Activated T-helper 2 cell treated with anti-CD3 and anti-CD28 coated beads, Interferon-gamma antibody, Interleukin-2, Interleukin-4, amounts not matched to agents 10 μg/mL and 5 μg/mL and 100 μg/mL, durations not matched to agents 14 hours and 24 hours and 36 hours (primary cell): ENCODE measurements at regions not wholly inside any gene's neighbourhood (a gene's known extent, or its start where the extent isn't known, plus 50 kb on each side); places are given as distances from the start of the nearest gene placed in this dataset.

Experiments
- DNase-seq: peaks from one replicate; pipeline ENCODE4 v3.0.0; 2021; ENCODE audit warnings: low spot score
- H3K27ac Mint-ChIP-seq: one replicate; pipeline ENCODE4 v1.8.0; 2021; ENCODE audit warnings: mixed read lengths
- H3K27me3 Mint-ChIP-seq: one replicate; pipeline ENCODE4 v1.8.0; 2021; ENCODE audit warnings: low read depth, mixed read lengths
- H3K36me3 Mint-ChIP-seq: one replicate; pipeline ENCODE4 v1.8.0; 2021; ENCODE audit warnings: low read depth, mixed read lengths
- H3K4me1 Mint-ChIP-seq: one replicate; pipeline ENCODE4 v1.8.0; 2021; ENCODE audit warnings: low read depth, mixed read lengths
- H3K4me3 Mint-ChIP-seq: one replicate; pipeline ENCODE4 v1.8.0; 2021; ENCODE audit warnings: low read depth, mild to moderate bottlenecking, moderate library complexity, mixed read lengths
- H3K9me3 Mint-ChIP-seq: one replicate; pipeline ENCODE4 v1.8.0; 2021; ENCODE audit warnings: mixed read lengths
- intact Hi-C: fragments of 100-400 bp; cut with micrococcal nuclease; formaldehyde crosslinking; loops from one replicate; pipeline ENCODE4 v1.15.1; 2023

DNA sequence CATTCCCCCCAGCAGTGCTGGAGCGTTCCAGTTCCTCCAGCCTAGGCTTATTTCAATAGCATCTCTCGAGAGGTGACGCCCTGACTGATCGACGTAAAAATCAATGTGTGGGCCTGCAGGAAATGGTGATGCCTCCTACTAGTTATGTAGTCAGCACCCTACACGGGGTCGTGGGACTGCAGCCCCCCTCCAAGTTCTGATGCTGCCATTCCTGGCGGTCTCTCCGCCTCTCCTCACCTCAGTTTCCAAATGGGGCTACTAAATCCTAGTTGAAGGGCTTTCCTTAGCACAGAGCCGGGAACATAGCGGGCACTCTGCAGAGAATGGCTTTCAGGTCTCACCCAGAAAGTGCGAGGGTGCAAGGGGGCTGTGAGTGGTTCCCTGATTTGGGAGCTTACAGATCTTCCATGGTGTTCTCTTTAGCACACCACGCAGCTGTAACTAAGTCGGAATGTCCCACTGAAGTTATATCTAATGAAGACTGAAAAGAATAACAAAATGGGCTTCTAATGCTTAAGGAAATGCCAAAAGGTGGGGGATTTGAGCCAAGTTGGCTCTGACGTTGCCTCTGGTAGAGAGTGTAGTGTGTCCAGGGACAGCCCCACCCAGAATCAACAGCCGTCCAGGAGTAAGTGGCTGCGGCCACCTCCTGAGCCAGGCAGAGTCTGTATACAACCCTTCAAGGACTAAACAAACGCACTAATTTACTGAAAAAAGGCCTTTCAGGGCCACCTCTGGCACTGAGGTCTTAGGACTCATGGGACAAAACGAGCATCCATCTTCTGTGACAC is 299.7 kb upstream of the FOXF1 start:
- no peaks in the 10 kb centered on the region for H3K36me3 Mint-ChIP-seq
- no peaks in the 10 kb centered on the region for H3K4me1 Mint-ChIP-seq
- H3K4me3 Mint-ChIP-seq, result no peak overlapping the region
- no peak overlapping the region for H3K27ac Mint-ChIP-seq
- intact Hi-C loops, result no loop called here
- DNase-seq, result no peak
- no peaks in the 10 kb centered on the region for H3K27me3 Mint-ChIP-seq
- H3K9me3 Mint-ChIP-seq, result peaks cover 13% of the 10 kb centered on the region

DNA sequence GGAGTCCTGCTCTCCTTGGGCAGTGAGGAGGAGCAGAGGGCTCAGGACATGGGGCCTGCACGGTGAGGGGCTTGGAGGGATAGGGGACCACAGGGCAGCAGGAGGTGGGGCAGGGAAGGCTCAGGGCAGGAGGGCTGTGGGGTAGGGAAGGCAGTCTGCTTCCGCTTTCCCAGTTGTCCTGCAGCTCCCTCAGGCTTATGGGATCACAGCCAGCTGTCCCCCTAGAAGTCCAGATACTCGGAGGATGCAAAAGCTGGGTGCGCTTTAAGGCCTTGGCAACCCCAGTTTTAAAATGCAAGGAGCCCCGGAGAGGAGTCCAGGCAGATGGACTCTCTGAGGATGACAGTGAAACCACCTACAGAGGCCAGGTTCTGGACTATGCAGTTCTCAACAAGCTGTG is 299.1 kb upstream of the FOXF1 start:
- Mint-ChIP-seq H3K4me1 (no peaks in the 10 kb centered on the region), H3K36me3 (no peaks in the 10 kb centered on the region), H3K27me3 (no peaks in the 10 kb centered on the region), H3K9me3 (peaks cover 13% of the 10 kb centered on the region), H3K4me3 (no peak overlapping the region), H3K27ac (no peak overlapping the region)
- DNase-seq, result no peak
- intact Hi-C loops, result no loop called here

GRCh38 chr16:86211800-86212199 is 298.5 kb upstream of the FOXF1 start:
- no peak for DNase-seq
- Mint-ChIP-seq H3K27me3 (no peaks in the 10 kb centered on the region), H3K36me3 (no peaks in the 10 kb centered on the region), H3K4me1 (no peaks in the 10 kb centered on the region), H3K4me3 (no peak overlapping the region), H3K27ac (no peak overlapping the region), H3K9me3 (peaks cover 13% of the 10 kb centered on the region)
- intact Hi-C loops, result no loop called here

DNA sequence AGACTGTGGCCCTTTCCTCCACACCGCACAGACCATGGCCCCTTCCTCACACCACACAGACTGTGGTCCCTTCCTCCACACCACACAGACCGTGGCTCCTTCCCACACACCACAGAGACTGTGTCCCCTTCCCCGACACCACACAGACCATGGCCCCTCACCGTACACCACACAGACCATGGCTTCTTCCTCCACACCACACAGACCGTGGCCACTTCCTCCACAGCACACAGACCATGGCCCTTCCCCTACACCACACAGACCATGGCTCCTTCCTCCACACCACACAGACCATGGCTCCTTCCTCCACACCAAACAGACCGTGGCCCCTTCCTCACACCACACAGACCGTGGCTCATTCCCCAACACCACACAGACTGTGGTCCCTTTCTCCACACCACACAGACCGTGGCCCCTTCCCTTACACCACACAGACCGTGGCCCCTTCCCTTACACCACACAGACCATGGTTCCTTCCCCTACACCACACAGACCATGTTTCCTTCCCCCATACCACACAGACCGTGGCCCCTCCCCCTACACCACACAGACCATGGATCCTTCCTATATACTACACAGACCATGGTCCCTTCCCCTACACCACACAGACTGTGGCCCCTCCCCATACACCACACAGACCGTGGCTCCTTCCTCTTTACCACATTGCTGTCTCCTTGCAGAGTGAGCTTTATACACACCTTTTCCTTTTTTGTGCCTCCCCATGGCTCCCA is 297.5 kb upstream of the FOXF1 start:
- Mint-ChIP-seq H3K4me3 (no peak overlapping the region), H3K36me3 (no peaks in the 10 kb centered on the region), H3K27ac (no peak overlapping the region), H3K9me3 (peaks cover 13% of the 10 kb centered on the region), H3K27me3 (no peaks in the 10 kb centered on the region), H3K4me1 (no peaks in the 10 kb centered on the region)
- no peak for DNase-seq
- intact Hi-C loops, result no loop called here

- peaks cover 13% of the 10 kb centered on the region for H3K9me3 Mint-ChIP-seq
- H3K27ac Mint-ChIP-seq, result no peak overlapping the region
- H3K4me3 Mint-ChIP-seq, result no peak overlapping the region
- H3K36me3 Mint-ChIP-seq, result no peaks in the 10 kb centered on the region
- DNase-seq, result no peak
- H3K4me1 Mint-ChIP-seq, result no peaks in the 10 kb centered on the region
- intact Hi-C loops, result no loop called here
- H3K27me3 Mint-ChIP-seq, result no peaks in the 10 kb centered on the region
Measured at GRCh38 chr16:86213437-86214205, 296.7 kb upstream of the FOXF1 start.

DNA sequence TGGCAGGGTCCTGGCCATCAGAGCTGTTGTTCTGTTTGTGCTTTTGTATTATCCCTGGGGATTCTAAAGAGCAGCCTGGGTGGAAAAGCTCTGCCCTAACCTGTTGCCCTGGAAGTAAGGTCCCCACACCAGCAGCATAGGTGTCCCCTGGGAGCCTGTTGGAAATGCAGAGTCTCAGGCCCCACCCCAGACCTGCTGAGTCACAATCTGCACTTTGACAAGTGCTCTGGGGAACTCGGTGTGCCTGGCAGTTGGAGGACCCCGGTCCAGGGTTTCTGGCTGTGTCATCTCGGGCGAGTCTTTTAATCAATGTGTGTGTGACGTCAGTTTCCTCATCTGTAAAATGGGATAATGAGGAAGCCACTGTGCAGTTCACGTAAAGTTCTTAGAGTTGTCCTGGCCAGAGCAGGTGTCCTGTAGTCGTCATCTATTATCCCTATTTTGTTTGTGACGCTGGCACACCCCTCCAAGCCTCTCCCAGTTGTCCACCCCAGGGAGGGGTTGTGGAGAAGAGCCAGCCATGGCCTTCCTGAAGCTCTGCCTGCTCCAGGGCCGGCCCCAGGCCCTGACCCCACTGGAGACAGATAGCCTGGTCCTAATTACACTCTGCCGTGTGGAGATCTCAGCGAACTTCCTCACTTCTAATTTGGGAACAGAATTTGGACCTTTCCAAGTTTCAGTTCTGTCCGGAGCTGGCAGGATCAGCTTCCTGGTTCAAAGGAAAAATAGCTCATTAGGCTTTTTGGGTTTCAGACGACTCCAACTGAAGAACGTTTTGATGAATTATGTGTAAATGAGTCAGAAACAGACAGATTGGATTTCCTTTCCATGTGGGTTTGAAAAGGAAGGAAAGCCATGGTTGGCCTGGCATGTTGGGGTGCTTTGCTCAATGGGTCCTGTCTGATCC is 295.7 kb upstream of the FOXF1 start:
- intact Hi-C loops, result no loop called here
- Mint-ChIP-seq H3K27me3 (no peaks in the 10 kb centered on the region), H3K27ac (no peak overlapping the region), H3K9me3 (peaks cover 13% of the 10 kb centered on the region), H3K36me3 (no peaks in the 10 kb centered on the region), H3K4me1 (no peaks in the 10 kb centered on the region), H3K4me3 (no peak overlapping the region)
- DNase-seq, result no peak

GRCh38 chr16:86215233-86215978 is 294.9 kb upstream of the FOXF1 start:
- H3K4me1 Mint-ChIP-seq, result no peaks in the 10 kb centered on the region
- no peaks in the 10 kb centered on the region for H3K36me3 Mint-ChIP-seq
- no peaks in the 10 kb centered on the region for H3K27me3 Mint-ChIP-seq
- H3K9me3 Mint-ChIP-seq, result peaks cover 13% of the 10 kb centered on the region
- H3K27ac Mint-ChIP-seq, result no peak overlapping the region
- DNase-seq, result no peak
- intact Hi-C loops, result no loop called here
- H3K4me3 Mint-ChIP-seq, result no peak overlapping the region

- Mint-ChIP-seq H3K36me3 (no peaks in the 10 kb centered on the region), H3K4me1 (no peaks in the 10 kb centered on the region), H3K27ac (no peak overlapping the region), H3K9me3 (peaks cover 13% of the 10 kb centered on the region), H3K4me3 (no peak overlapping the region), H3K27me3 (no peaks in the 10 kb centered on the region)
- intact Hi-C loops, result no loop called here
- DNase-seq, result no peak
Measured at GRCh38 chr16:86215979-86216585, 294.2 kb upstream of the FOXF1 start.

DNA sequence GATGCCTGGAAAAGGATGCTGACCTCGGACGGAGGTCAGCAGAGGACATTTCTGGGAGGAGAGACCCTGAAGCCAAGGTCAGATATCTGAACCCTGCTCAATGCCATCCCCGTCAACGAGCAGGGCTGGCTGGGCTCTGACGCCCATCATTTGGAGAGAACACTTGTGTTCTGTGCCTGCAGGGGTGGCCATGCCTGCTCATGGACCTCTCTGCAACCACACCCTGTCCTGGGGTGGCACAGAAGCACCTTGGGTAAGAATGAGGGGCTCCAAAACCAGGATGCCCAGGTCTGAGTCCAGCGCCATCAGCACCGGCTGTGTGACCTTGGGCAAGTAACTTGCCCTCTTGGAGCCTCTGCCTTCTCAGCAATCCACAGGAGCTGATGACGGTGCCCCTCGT is 293.7 kb upstream of the FOXF1 start:
- Mint-ChIP-seq H3K27ac (no peak overlapping the region), H3K36me3 (no peaks in the 10 kb centered on the region), H3K27me3 (no peaks in the 10 kb centered on the region), H3K4me3 (no peak overlapping the region), H3K9me3 (peaks cover 13% of the 10 kb centered on the region), H3K4me1 (no peaks in the 10 kb centered on the region)
- intact Hi-C loops, result no loop called here
- no peak for DNase-seq

- H3K4me1 Mint-ChIP-seq, result no peaks in the 10 kb centered on the region
- intact Hi-C loops, result no loop called here
- no peak overlapping the region for H3K27ac Mint-ChIP-seq
- H3K36me3 Mint-ChIP-seq, result no peaks in the 10 kb centered on the region
- H3K27me3 Mint-ChIP-seq, result peaks cover 3% of the 10 kb centered on the region
- peaks cover 8% of the 10 kb centered on the region for H3K9me3 Mint-ChIP-seq
- H3K4me3 Mint-ChIP-seq, result no peak overlapping the region
- DNase-seq, result no peak
Measured at GRCh38 chr16:86217001-86217890, 293.1 kb upstream of the FOXF1 start.

DNA sequence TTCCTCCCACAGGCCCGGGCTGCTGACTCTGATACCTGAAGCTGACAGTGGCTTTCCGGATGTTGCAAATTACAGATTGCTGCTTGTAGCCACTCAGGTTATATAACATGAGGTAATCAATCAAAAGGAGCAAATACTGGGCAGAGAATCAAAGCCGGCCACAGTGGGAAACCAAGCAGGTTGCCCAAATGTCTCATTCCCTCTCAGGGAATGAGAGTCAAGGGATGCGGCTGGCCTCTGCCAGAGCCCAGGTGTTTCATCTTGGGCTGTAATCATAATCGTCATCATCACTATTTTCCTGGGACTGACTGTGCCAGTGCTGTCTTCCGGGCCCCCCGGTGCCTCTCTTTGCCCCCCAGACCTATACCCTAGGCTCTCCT is 292.4 kb upstream of the FOXF1 start:
- Mint-ChIP-seq H3K36me3 (no peaks in the 10 kb centered on the region), H3K9me3 (peaks cover 2% of the 10 kb centered on the region), H3K27ac (no peak overlapping the region), H3K4me1 (no peaks in the 10 kb centered on the region), H3K4me3 (no peak overlapping the region), H3K27me3 (peaks cover 4% of the 10 kb centered on the region)
- DNase-seq, result no peak
- intact Hi-C loops, result no loop called here
